Peyer's patch (tissue), 4 donors: ENCODE measurements at regions not wholly inside any gene's neighbourhood (a gene's known extent, or its start where the extent isn't known, plus 50 kb on each side); places are given as distances from the start of the nearest gene placed in this dataset.

ENCODE experiments used
- DNase-seq, 3 donors: peaks; one replicate each; pipeline ENCODE4 v3.0.0-alpha.2; 2017 to 2019
- H3K27ac ChIP-seq, 4 donors: fragments of 200-600 bp; sonication (generic); one replicate each; pipeline ENCODE4 v1.5.1; 2016 to 2019
- H3K27me3 ChIP-seq, 2 donors: fragments of 200-600 bp; sonication (generic); one replicate each; pipeline ENCODE4 v1.5.1; 2019
- H3K36me3 ChIP-seq, 3 donors: fragments of 200-600 bp; sonication (generic); one replicate each; pipeline ENCODE4 v1.5.1; 2016 to 2019
- H3K4me1 ChIP-seq, 4 donors: fragments of 200-600 bp; sonication (generic); one replicate each; pipeline ENCODE4 v1.5.1; 2016 to 2019
- H3K4me3 ChIP-seq, 4 donors: fragments of 200-600 bp; sonication (generic); 1 replicate in 3 of 4; 2 replicates in 1 of 4; pipeline ENCODE4 v1.5.1; 2016 to 2019; ENCODE audit warnings: mild to moderate bottlenecking in 1 of 4
- H3K9me3 ChIP-seq, 4 donors: fragments of 200-600 bp; sonication (generic); one replicate each; pipeline ENCODE4 v1.5.1; 2016 to 2019; ENCODE audit warnings: mild to moderate bottlenecking in 1 of 4
- POLR2A ChIP-seq, 2 donors: fragments of 450-650 bp; IDR thresholded peaks; one replicate each; pipeline ENCODE4 v1.5.1; 2017; ENCODE audit warnings: antibody characterized with exemption in 2 of 2, mild to moderate bottlenecking in 2 of 2, moderate library complexity in 2 of 2
- TF ChIP-seq, protein P1 (sequence below), 6 experiments: fragments of 450-650 bp in 4 of 6; fragments of 200-600 bp in 2 of 6; sonication (generic) in 1 of 6; IDR thresholded peaks; one replicate each; pipeline ENCODE4 v1.5.1; 2017 to 2019; ENCODE audit warnings: antibody characterized with exemption in 6 of 6, mild to moderate bottlenecking in 3 of 6, moderate library complexity in 1 of 6

DNA sequence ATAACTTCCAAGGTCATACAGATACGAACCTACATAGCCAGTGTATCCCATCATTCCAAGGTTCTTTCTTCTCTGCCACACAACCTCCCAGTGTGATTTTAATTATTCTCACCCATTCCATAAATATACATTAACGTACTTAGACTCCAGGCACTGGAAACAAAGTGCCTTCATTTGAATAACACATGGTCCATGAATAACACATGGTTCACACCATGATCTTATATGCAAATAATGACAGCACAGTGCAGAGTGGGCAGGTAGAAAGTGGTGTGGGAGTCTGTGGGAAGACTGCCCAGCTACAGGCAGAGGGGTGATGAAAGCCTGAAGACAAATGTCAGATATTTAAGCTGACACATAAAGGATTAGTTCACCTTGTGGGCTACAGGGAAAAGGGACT lies 425.2 kb downstream of the HACE1 start:
- no peaks in the 10 kb centered on the region for H3K27me3 ChIP-seq
- no peak overlapping the region for H3K4me3 ChIP-seq
- no peaks in the 10 kb centered on the region for H3K9me3 ChIP-seq
- no peak for TF ChIP-seq POLR2A (IDR thresholded peaks at IDR 0.05)
- TF ChIP-seq, protein P1, sequence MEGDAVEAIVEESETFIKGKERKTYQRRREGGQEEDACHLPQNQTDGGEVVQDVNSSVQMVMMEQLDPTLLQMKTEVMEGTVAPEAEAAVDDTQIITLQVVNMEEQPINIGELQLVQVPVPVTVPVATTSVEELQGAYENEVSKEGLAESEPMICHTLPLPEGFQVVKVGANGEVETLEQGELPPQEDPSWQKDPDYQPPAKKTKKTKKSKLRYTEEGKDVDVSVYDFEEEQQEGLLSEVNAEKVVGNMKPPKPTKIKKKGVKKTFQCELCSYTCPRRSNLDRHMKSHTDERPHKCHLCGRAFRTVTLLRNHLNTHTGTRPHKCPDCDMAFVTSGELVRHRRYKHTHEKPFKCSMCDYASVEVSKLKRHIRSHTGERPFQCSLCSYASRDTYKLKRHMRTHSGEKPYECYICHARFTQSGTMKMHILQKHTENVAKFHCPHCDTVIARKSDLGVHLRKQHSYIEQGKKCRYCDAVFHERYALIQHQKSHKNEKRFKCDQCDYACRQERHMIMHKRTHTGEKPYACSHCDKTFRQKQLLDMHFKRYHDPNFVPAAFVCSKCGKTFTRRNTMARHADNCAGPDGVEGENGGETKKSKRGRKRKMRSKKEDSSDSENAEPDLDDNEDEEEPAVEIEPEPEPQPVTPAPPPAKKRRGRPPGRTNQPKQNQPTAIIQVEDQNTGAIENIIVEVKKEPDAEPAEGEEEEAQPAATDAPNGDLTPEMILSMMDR (IDR thresholded peaks at IDR 0.05): no peak
- no peaks in the 10 kb centered on the region for H3K4me1 ChIP-seq
- H3K36me3 ChIP-seq: no peaks in the 10 kb centered on the region
- H3K27ac ChIP-seq: no peak overlapping the region
- no peak for DNase-seq

DNA sequence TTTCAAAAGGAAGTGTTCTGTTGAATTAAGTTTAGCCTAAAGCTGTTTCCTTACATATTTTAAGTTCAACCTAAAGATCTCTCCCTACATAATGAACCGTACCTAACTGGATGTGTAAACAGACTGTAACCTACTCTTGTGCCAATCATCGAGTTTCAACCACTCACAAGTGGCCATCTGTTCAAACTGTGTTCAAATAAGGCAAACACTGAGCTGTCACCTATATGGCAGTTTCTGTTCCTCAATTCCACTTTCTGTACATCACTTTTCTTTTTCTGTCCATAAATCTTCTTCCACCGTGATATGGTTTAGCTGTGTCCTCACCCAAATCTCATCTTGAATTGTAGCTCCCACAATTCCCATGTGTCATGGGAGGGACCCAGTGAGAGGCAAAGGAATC lies 428.6 kb downstream of the HACE1 start:
- Histone ChIP-seq H3K4me1 (no peaks in the 10 kb centered on the region), H3K27ac (no peak overlapping the region), H3K36me3 (no peaks in the 10 kb centered on the region), H3K9me3 (no peaks in the 10 kb centered on the region), H3K27me3 (no peaks in the 10 kb centered on the region), H3K4me3 (no peak overlapping the region)
- DNase-seq: no peak
- TF ChIP-seq, protein P1 (IDR thresholded peaks at IDR 0.05): no peak
- TF ChIP-seq POLR2A (IDR thresholded peaks at IDR 0.05): no peak

DNA sequence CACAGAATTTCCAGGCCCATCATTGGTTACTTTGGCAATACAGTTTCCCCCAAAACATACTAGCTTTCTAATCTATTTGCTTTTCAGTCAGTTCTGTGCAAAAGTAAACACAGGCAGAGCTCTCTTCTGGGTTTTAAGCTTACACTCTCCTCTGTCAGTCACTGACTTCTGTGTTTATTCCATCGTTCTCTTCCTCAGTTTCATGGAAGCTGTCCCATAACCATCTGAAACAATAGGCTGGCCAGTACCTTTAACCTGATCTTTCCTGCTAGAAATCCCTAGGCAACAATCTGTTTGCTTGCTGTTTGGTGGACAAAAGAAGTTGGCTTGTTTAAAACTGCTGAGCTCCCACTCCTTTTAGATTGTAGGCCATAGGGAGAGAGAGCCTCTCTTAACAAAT lies 431.5 kb downstream of the HACE1 start:
- no peak for TF ChIP-seq POLR2A (IDR thresholded peaks at IDR 0.05)
- TF ChIP-seq, protein P1 (IDR thresholded peaks at IDR 0.05): no peak
- no peaks in the 10 kb centered on the region for H3K9me3 ChIP-seq
- H3K36me3 ChIP-seq: no peaks in the 10 kb centered on the region
- no peak overlapping the region for H3K27ac ChIP-seq
- H3K27me3 ChIP-seq: no peaks in the 10 kb centered on the region
- H3K4me3 ChIP-seq: no peak overlapping the region
- no peak for DNase-seq
- no peaks in the 10 kb centered on the region for H3K4me1 ChIP-seq

- TF ChIP-seq POLR2A (IDR thresholded peaks at IDR 0.05): no peak
- TF ChIP-seq, protein P1 (IDR thresholded peaks at IDR 0.05): no peak
These were observed 436.0 kb downstream of the HACE1 start for GRCh38 chr6:104423691-104424090.

DNA sequence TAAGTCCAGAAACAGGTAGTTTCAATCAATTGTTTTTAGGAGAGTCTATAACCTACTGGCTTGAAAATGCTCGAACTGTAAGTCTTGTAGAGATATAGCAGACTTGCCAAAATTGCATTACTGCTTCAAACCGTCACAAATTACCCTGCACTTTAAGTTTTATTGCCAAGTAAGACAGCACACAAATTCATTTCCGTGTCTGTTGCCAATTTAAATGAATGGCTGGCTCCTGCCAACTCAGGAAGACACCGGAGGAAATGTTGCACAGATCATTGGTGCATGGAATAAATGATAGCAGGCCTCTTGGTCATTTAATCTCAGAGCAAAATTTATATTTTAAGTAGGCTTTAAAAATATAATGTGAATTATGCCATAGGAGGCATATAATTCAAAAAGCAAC lies 438.1 kb downstream of the HACE1 start:
- no peak for DNase-seq
- Histone ChIP-seq H3K9me3 (no peaks in the 10 kb centered on the region), H3K4me1 (no peaks in the 10 kb centered on the region), H3K27ac (no peak overlapping the region), H3K27me3 (no peaks in the 10 kb centered on the region), H3K36me3 (no peaks in the 10 kb centered on the region), H3K4me3 (no peak overlapping the region)
- TF ChIP-seq, protein P1 (IDR thresholded peaks at IDR 0.05): no peak
- no peak for TF ChIP-seq POLR2A (IDR thresholded peaks at IDR 0.05)

More at GRCh38 chr6:104423691-104424090, 436.0 kb downstream of the HACE1 start:
- Histone ChIP-seq H3K4me3 (no peak overlapping the region), H3K36me3 (no peaks in the 10 kb centered on the region), H3K4me1 (no peaks in the 10 kb centered on the region), H3K27ac (no peak overlapping the region), H3K9me3 (no peaks in the 10 kb centered on the region), H3K27me3 (no peaks in the 10 kb centered on the region)
- DNase-seq: no peak

- H3K27me3 ChIP-seq: no peaks in the 10 kb centered on the region
- no peak overlapping the region for H3K27ac ChIP-seq
- TF ChIP-seq, protein P1 (IDR thresholded peaks at IDR 0.05): no peak
- no peak for TF ChIP-seq POLR2A (IDR thresholded peaks at IDR 0.05)
- no peaks in the 10 kb centered on the region for H3K4me1 ChIP-seq
- no peaks in the 10 kb centered on the region for H3K36me3 ChIP-seq
- no peak for DNase-seq
- no peak overlapping the region for H3K4me3 ChIP-seq
- H3K9me3 ChIP-seq: no peaks in the 10 kb centered on the region
These were observed 440.9 kb downstream of the HACE1 start for GRCh38 chr6:104418839-104419238.
